Liver (tissue), 8 donors: ENCODE measurements at regions not wholly inside any gene's neighbourhood (a gene's known extent, or its start where the extent isn't known, plus 50 kb on each side); places are given as distances from the start of the nearest gene placed in this dataset.
"Not testable (repeated sequence)": the region's sequence is repeated elsewhere in the genome, so short reads cannot be mapped to it uniquely, and the experiment has no call there.

Experiments used
- DNase-seq: peaks from one replicate; pipeline ENCODE4 v3.0.0-alpha.2; 2017; ENCODE audit warnings: low spot score
- H3K27ac ChIP-seq, 2 donors: one replicate each; pipeline ENCODE4 v1.7.0; 2013; ENCODE audit warnings: inconsistent platforms in 2 of 2, low read length in 2 of 2, control low read depth in 1 of 2, low read depth in 1 of 2, mild to moderate bottlenecking in 1 of 2
- H3K27me3 ChIP-seq, 4 donors: one replicate each; pipeline versions ENCODE4 v1.6.1 to v1.7.0; 2013; ENCODE audit warnings: low read length in 3 of 4, inconsistent platforms in 1 of 4, mild to moderate bottlenecking in 1 of 4, moderate library complexity in 1 of 4; ENCODE audit not compliant: control insufficient read depth in 4 of 4, insufficient read depth in 4 of 4
- H3K36me3 ChIP-seq, 4 donors: one replicate each; pipeline versions ENCODE4 v1.6.1 to v1.7.0; 2013; ENCODE audit warnings: low read length in 3 of 4, mild to moderate bottlenecking in 3 of 4, low read depth in 1 of 4, moderate library complexity in 1 of 4; ENCODE audit not compliant: control insufficient read depth in 4 of 4, insufficient read depth in 3 of 4
- H3K4me1 ChIP-seq, 4 donors: one replicate each; pipeline versions ENCODE4 v1.6.1 to v1.7.0; 2013; ENCODE audit warnings: low read length in 3 of 4, mild to moderate bottlenecking in 3 of 4, moderate library complexity in 1 of 4; ENCODE audit not compliant: control insufficient read depth in 4 of 4, insufficient read depth in 4 of 4
- H3K4me3 ChIP-seq, 3 donors: one replicate each; pipeline versions ENCODE4 v1.6.1 to v1.7.0; 2013; ENCODE audit warnings: low read length in 3 of 3, control low read depth in 1 of 3, low read depth in 1 of 3, mild to moderate bottlenecking in 1 of 3
- H3K9ac ChIP-seq, 2 donors: one replicate each; pipeline ENCODE4 v1.7.0; 2013; ENCODE audit warnings: low read length in 2 of 2, mild to moderate bottlenecking in 2 of 2, moderate library complexity in 2 of 2, control low read depth in 1 of 2, low read depth in 1 of 2
- H3K9me3 ChIP-seq, 4 donors: one replicate each; pipeline versions ENCODE4 v1.6.1 to v1.7.0; 2013; ENCODE audit warnings: low read length in 3 of 4; ENCODE audit not compliant: control insufficient read depth in 4 of 4
- ATF3 ChIP-seq: IDR thresholded peaks from 2 replicates; pipeline ENCODE4 v1.6.1; 2016; ENCODE audit warnings: antibody characterized with exemption
- CTCF ChIP-seq: fragments of 150-350 bp; IDR thresholded peaks from 2 replicates; pipeline ENCODE4 v1.5.1; 2017; ENCODE audit warnings: improper control_type of control experiment, low read depth, low read length; ENCODE audit not compliant: missing input control
- EGR1 ChIP-seq, 2 donors: IDR thresholded peaks; 2 replicates each; pipeline ENCODE4 v1.6.1; 2016 to 2018; ENCODE audit warnings: antibody characterized with exemption in 2 of 2, low read depth in 2 of 2
- FOXA1 ChIP-seq: IDR thresholded peaks from 2 replicates; pipeline ENCODE4 v1.6.1; 2016; ENCODE audit warnings: antibody characterized with exemption
- FOXA2 ChIP-seq: IDR thresholded peaks from 2 replicates; pipeline ENCODE4 v1.6.1; 2016; ENCODE audit warnings: antibody characterized with exemption
- GABPA ChIP-seq, 2 donors: IDR thresholded peaks in 1 of 2; conservative IDR thresholded peaks in 1 of 2; 2 replicates each; pipeline ENCODE4 v1.6.1; 2016; ENCODE audit warnings: antibody characterized with exemption in 2 of 2, mild to moderate bottlenecking in 1 of 2, moderate library complexity in 1 of 2
- HNF4A ChIP-seq, 2 donors: conservative IDR thresholded peaks; 2 replicates each; pipeline ENCODE4 v1.6.1; 2016; ENCODE audit warnings: antibody characterized with exemption in 2 of 2, mild to moderate bottlenecking in 2 of 2
- HNF4G ChIP-seq: IDR thresholded peaks from 2 replicates; pipeline ENCODE4 v1.6.1; 2016; ENCODE audit warnings: antibody characterized with exemption
- JUND ChIP-seq, 2 donors: IDR thresholded peaks; 2 replicates each; pipeline ENCODE4 v1.6.1; 2016; ENCODE audit warnings: antibody characterized with exemption in 2 of 2
- MAX ChIP-seq: IDR thresholded peaks from 2 replicates; pipeline ENCODE4 v1.6.1; 2016; ENCODE audit warnings: antibody characterized with exemption
- NR2F2 ChIP-seq: IDR thresholded peaks from 2 replicates; pipeline ENCODE4 v1.6.1; 2016; ENCODE audit warnings: antibody characterized with exemption
- RAD21 ChIP-seq, 2 donors: IDR thresholded peaks; 2 replicates each; pipeline ENCODE4 v1.6.1; 2016; ENCODE audit warnings: antibody characterized with exemption in 2 of 2, mild to moderate bottlenecking in 2 of 2
- REST ChIP-seq: IDR thresholded peaks from 2 replicates; pipeline ENCODE4 v1.6.1; 2016; ENCODE audit warnings: antibody characterized with exemption, mild to moderate bottlenecking
- RXRA ChIP-seq, 2 donors: IDR thresholded peaks; 2 replicates each; pipeline ENCODE4 v1.6.1; 2017 to 2018; ENCODE audit warnings: antibody characterized with exemption in 2 of 2, mild to moderate bottlenecking in 1 of 2
- SP1 ChIP-seq: IDR thresholded peaks from 2 replicates; pipeline ENCODE4 v1.6.1; 2018; ENCODE audit warnings: antibody characterized with exemption, mild to moderate bottlenecking
- TAF1 ChIP-seq: conservative IDR thresholded peaks from 2 replicates; pipeline ENCODE4 v1.6.1; 2016; ENCODE audit warnings: antibody characterized with exemption, mild to moderate bottlenecking
- YY1 ChIP-seq: IDR thresholded peaks from 2 replicates; pipeline ENCODE4 v1.6.1; 2016; ENCODE audit warnings: antibody characterized with exemption, mild to moderate bottlenecking
- ZBTB33 ChIP-seq: IDR thresholded peaks from 2 replicates; pipeline ENCODE4 v1.6.1; 2016; ENCODE audit warnings: antibody characterized with exemption
- WGBS: extraction: QIAGEN DNeasy Blood & Tissue Kit; methylation state at CpG from one replicate; pipeline ENCODE4 v1.1.7; 2013; 5-methylcytosine and 5-hydroxymethylcytosine counted together
- donor health status: healthy.
- donor health status: healthy.
- donor health status: healthy.
- donor health status: healthy.
- donor health status: healthy.

- Histone ChIP-seq H3K4me3 (no peak overlapping the region), H3K9ac (no peak overlapping the region), H3K9me3 (no peaks in the 10 kb centered on the region), H3K27me3 (no peaks in the 10 kb centered on the region), H3K4me1 (peaks cover 0 to 8% (median 0%) of the 10 kb centered on the region in 4 donors), H3K27ac (no peak overlapping the region), H3K36me3 (no peaks in the 10 kb centered on the region)
- TF ChIP-seq ATF3, result no peak
- TF ChIP-seq EGR1 (IDR thresholded peaks at IDR 0.05; ENCODE audit: low read depth in 2 of 2), result no peak
- TF ChIP-seq FOXA1, result no peak
- TF ChIP-seq NR2F2, result no peak
- TF ChIP-seq TAF1, result no peak
- WGBS, result 63% methylated on average over 3 of the region's 3 CpGs
- no peak for DNase-seq
Measured at GRCh38 chr11:100442017-100442416, 245.1 kb upstream of the ARHGAP42 start.

- TF ChIP-seq TAF1 (no peak), MAX (no peak), CTCF (peak; percentile 15), FOXA1 (peak; percentile 11), NR2F2 (no peak), SP1 (peak; percentile 11), JUND (IDR thresholded peaks at IDR 0.05) (no peak), ZBTB33 (no peak), RAD21 (IDR thresholded peaks at IDR 0.05) (peak; percentile 12 to 45), EGR1 (IDR thresholded peaks at IDR 0.05; ENCODE audit: low read depth in 2 of 2) (no peak), RXRA (IDR thresholded peaks at IDR 0.05) (peak in 1 of 2 donors; percentile 11), FOXA2 (no peak), GABPA (IDR thresholded peaks at IDR 0.05 in 1 of 2, conservative IDR thresholded peaks at IDR 0.05 in 1 of 2) (no peak), HNF4A (conservative IDR thresholded peaks at IDR 0.05) (peak in 1 of 2 donors; percentile 17), YY1 (peak; percentile 39), HNF4G (no peak), REST (no peak), ATF3 (no peak)
- Histone ChIP-seq H3K27ac (no peak overlapping the region), H3K4me1 (peaks cover 0 to 15% (median 3%) of the 10 kb centered on the region in 4 donors), H3K9me3 (no peaks in the 10 kb centered on the region), H3K9ac (no peak overlapping the region), H3K4me3 (no peak overlapping the region), H3K27me3 (no peaks in the 10 kb centered on the region), H3K36me3 (no peaks in the 10 kb centered on the region)
- DNase-seq, result no peak
- WGBS, result 11% methylated on average over 2 of the region's 2 CpGs
Measured at GRCh38 chr11:100445231-100445735, 241.8 kb upstream of the ARHGAP42 start.

GRCh38 chr11:100451801-100452460, 235.2 kb upstream of the ARHGAP42 start:
- not testable (repeated sequence) for H3K4me3 ChIP-seq, H3K36me3 ChIP-seq, H3K9me3 ChIP-seq, H3K4me1 ChIP-seq, H3K27ac ChIP-seq, H3K9ac ChIP-seq, H3K27me3 ChIP-seq, DNase-seq
- 86% methylated on average over 26 of the region's 26 CpGs for WGBS
